ENCODE measurements at regions not wholly inside any gene's neighbourhood (a gene's known extent, or its start where the extent isn't known, plus 50 kb on each side); places are given as distances from the start of the nearest gene placed in this dataset.

- TF ChIP-seq CTCF (IDR thresholded peaks at IDR 0.05) (no peak), POLR2A (IDR thresholded peaks at IDR 0.05) (no peak), POLR2AphosphoS5 (IDR thresholded peaks at IDR 0.05) (no peak)
Measured at GRCh38 chr6:128696691-128697689, 176.6 kb upstream of the PTPRK start.
